Stimulated activated CD8-positive, alpha-beta memory T cell treated with anti-CD3 and anti-CD28 coated beads, Interleukin-12 subunit alpha, Interleukin-12 subunit beta, amount 100 ng/mL, for 24 hours (primary cell): ENCODE measurements at regions not wholly inside any gene's neighbourhood (a gene's known extent, or its start where the extent isn't known, plus 50 kb on each side); places are given as distances from the start of the nearest gene placed in this dataset.
"Not testable (repeated sequence)": the region's sequence is repeated elsewhere in the genome, so short reads cannot be mapped to it uniquely, and the experiment has no call there.

ENCODE experiments used
- DNase-seq: peaks from one replicate; pipeline ENCODE4 v3.0.0-alpha.2; 2020; ENCODE audit errors: extremely low read depth

DNA sequence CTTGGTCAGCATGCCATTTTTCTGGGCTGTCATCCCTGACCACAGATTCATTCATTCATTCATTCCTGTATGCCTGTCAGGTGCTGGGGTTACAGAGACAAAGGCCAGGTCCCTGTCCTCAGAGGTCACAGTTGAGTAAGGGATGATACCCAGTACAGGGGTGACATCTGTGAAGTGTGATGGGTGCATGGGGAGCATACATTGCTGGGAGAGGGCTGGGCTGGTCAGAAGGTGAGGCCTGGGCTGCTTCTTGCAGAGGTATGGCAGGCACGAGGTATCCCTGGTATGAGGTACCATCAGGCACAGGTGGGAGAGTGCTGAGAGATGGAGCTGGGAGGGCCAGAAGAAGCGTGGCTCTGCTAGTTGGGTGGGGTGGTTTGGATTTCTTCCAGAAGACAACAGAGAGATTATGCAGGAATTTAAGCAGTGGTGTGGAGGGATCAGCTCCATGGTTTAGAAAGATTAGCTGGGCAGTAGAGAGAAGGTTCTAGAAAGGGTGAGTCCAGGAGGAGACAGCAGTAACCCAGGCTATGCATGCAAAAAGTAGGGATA is 181.9 kb upstream of the HAAO start:
- no peak for DNase-seq

DNA sequence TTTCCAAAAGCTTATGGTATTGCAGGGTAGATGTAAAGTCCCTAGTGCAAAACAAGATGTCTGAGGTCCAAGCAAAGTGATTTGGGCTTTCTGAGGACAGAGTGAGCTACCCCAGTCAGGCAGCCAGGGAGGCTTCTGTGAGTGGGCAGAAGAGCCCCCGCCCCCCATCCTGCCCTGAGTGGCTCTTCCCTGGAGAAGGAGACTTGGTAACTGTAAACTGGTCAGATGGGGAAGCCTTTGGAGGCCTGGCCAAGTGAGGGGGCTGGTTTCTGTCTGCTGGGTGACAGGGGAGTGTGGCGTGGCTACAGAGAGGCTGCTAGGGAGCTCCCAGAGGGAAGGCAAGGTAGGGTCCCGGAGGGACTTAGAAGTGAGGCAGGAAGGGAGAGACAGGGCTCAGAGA is 181.3 kb upstream of the HAAO start:
- DNase-seq, result no peak

DNA sequence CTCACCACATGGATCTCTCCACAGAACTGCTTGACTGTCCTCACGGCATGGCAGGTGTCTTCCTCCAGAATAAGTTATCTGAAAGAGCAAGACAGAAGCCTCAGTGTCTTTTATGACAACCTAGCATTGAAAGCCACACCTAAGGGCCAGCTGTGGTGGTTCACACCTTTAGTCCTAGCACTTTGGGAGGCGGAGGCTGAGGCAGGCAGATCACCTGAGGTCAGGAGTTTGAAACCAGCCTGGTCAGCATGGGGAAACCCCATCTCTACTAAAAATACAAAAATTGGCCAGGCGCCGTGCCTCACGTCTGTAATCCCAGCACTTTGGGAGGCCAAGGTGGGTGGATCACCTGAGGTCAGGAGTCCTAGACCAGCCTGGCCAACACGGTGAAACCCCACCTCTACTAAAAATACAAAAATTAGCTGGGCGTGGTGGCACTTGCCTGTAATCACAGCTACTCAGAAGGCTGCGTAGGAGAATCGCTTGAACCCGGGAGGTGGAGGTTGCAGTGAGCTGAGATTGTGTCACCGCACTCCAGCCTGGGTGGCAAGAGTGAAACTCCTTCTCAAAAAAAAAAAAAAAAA is 180.6 kb upstream of the HAAO start:
- not testable (repeated sequence) for DNase-seq

DNA sequence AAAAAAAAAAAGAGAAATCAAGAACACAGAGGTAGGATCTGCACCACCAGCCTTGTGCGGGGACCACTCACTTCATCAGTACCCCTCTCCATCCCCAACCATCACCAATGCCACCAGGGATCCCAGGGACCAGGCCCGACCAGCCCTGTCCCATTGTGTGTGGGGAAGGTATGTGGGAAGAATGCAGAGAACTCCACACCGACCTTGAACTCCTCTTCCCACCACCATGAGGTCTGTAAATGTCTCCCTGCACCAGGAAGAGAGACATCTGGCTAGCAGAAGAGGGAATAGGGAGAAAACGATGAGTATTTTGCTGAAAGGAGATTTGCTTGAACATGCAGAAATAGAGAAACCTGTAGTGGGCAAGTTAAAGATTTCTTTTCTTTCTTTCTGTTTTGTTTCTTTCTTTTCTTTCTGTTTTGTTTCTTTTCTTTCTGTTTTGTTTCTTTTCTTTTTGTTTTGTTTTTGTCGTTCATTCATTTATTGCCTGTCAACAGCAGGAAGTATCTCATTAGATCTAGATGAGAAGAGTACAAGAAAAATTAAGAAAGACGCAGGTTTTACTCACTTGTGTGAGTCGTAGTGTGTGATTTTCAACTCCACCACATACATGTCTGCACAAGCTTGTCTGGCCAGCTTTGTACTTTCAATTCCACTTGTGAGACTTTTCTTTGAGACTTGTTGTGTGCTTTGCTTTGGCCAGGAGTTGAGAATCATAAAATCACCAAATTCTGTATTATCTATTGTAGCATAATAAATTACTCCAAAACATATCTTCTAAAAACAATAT is 179.8 kb upstream of the HAAO start:
- no peak for DNase-seq

DNA sequence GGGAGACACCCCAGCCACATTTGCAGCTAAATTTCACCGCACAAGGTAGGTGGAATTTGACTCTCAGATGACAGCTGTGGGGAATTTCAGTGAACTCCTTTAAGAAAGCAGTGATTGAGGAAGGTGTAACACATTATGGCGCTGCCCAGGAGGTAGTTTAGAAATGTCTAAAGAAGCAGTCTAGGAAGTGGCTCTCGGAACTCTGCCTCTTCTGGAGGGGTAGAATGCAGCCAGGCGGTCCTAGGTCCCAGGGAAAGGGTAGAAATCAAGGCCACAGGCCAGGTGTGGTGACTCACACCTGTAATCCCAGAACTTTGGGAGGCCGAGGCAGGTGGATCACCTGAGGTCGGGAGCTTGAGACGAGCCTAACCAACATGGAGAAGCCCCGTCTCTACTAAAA is 179.0 kb upstream of the HAAO start:
- DNase-seq, result no peak

DNA sequence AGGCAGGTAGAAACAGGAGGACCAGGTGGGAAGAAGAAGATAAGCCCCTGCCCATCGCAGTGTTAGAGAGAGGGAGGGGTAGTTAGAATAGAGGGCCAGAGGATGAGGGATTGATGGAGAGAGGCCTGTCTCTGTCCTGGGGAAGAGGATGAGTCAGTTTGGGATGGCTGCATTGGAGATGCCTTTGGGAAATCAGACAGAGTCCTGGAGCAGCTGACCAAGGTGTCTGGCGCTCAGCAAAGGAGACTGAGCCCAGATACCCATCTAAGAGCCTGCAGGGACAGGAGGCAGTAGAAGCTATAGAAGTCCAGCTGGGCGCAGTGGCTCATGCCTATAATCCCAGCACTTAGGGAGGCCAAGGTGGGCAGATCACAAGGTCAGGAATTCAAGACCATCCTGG is 177.8 kb upstream of the HAAO start:
- no peak for DNase-seq

DNA sequence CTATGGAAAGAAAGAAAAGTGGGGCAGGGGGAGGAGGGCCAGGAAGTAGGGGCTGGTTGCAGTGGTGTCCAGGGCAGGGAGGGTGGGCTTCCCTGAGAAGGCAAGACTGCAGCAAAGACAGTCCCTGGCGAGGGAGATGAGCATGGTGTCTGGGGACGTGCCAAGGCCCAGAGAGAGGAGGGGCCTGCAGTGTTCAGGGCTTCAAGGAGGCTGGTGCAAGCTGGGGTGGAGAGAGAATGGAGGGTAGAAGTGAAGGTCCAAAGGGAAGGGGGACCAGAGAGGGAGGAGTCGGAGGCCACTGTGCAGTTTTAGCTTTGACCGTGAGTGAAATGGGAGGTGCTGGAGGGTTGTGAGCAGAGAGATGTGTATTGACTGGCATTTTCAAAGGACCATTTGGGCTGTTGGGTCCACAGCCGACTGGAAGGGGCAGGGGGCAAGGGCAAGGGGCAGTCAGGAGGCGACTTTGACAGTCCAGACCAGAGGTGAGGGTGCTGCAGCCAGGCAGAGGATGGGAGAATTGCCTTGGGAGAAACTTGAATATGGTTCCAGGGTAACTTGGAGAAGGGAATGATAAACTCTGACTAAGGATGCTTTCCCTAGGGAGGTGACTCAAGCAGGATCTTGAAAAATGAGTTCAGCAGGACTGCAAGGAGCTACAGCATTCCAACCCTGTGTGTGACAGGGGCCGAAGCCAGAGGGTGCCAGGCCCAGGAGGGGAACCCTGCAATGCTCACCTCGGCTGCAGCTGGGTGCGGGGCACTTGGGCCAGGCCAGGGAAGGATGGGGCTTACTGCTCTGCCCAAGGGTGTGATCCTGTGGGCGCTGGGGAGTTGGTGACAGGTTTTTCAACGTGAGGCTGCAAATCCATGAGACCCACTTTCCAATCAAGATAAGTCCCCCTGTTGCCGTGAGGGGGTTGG is 177.1 kb upstream of the HAAO start:
- no peak for DNase-seq

DNA sequence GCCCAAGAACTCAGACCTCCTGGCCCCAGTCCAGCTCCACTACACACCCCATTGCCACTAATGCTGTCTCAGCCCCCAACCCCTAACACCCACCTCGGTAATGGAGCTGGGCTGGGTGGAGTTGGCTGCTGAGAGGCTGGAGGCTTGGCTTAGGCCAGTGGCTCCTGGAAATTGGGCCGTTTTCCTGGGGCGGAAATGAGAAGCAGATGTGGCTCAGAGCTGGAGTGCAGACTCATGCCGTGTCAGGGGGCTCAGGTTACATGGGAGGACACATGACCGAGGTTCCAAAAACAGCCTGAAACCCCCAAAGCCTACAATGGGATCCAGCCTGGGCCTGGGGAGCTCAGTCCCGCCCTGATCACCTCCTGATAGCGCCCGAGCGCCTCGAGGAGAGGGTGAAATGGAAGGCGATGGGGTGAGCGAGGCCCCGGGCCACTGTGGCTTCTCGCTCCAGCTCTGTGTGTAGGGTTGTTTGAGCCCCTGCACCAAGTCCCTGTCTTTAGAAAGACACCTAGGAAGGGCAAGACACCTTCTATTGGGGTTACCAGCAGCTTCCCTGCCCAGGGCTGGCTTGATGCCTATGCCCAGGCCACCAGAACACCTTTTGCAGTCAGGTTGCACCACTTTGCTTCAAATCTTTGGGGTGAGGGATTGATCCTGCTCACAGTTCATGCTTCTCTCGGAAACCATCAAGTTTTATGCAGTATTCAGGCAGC is 175.7 kb upstream of the HAAO start:
- DNase-seq, result no peak

DNA sequence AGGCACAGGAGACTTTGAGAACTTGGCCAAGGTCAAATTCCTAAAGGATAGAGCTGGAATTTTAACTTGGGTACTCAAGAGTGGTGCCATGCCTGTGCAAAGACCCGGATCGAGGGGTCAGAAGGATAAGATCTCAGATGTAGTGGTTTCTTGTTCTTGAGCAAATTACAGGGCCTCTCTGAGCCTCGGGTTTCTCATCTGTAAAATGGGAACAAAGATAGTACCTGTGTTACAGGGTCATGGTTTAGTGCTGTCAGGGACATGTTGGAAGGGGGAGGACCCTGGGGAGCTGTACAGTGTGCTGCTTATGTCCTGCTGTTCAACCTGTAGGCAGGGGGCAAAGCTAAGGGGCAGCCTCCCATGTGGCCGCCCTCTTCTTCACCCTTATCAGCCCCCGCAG is 173.5 kb upstream of the HAAO start:
- no peak for DNase-seq

DNA sequence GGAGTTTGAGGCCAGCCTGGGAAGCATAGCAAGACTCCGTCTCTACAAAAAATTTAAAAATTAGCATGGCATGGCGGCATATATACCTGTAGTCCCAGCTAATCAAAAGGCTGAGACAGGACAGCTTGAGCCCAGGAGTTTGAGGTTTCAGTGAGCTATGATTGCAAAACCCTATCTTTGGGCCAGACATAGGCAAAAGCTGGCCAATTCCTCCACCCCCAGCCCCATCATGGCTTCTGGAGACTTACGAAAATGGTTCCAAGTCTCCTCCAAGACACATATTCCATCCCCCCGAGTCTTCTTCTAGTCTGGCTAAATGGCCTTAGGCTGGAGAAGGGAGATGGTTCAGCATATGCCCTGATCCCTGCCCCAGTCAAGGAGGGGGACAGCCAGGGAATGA is 172.8 kb upstream of the HAAO start:
- no peak for DNase-seq

DNA sequence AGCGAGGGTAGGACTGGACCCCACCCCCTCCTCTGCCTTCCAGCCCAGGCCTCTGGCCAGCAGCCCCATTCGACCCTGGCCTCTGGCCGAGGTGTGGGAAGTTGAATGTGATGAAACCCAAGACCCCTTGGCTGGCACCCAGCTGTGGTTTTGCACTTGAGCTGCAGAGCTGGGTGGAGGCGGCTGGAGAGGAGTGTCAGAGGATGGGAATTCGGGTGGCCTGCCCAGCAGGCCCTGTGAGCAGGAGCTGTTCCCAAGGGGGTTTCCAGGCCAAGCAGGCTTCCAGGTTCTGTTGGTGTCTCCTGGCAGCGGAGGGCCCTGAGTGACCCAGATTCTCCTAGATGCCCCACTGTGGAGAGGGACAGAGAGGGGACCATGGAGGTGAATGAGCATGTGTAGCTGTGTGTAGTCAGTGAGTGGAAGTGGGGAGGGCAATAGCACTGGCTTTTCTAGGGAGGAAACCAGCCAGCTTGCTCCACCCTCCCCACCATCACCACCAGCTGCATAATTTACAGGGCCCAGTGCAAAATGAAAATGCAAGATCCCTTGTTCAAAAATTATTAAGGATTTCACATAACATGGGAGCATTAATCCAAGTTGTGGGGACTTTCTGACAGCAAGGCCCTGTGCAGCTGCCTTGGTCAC is 172.2 kb upstream of the HAAO start:
- no peak for DNase-seq

DNA sequence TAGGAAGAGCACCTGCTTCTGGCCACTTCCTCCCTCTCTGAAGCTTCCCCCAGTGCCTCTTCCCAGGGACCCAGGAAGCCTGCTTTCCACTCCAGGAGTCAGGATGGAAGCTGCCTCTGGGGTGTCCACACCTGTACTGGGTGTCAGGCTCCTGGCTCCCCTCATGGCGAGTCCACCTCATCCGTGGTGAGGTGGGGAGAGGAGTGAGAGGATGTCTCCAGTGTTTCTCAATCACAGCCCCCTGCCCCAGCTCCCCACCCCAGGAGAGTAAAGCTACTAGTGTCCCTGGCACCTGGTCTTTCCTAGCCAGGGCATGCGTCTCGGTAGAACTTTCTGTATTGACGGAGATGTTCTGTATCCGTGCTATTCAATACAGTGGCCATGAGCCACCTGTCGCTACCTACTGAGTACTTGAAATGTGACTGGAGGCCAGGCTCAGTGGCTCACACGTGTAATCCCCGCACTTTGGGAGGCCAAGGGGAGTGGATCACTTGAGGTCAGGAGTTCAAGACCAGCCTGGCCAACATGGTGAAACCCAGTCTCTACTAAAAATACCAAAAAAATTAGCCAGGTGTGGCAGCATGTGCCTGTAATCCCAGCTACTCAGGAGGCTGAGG is 171.2 kb upstream of the HAAO start:
- DNase-seq, result no peak

DNA sequence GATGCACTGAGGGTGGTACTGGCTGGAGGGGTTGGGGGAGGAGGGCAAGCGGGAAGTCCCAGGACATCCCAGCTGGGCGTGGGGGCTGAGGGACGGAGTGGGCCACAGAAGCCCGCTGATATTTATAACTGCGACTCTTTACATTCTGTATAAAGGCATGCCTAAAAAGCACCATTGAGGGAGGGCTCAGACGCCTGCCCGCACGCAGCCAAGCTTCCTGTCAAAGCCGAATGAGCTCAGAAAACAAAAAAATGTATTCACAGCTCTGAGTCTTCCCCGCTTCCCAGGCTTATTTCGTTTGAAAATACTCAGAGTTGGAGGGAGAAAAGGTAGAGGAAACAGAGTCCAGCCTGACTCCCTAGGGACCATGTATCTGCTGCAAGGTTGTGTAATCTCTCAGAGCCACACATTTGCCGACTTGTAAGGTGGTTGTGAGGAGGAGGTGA is 170.1 kb upstream of the HAAO start:
- DNase-seq, result no peak

DNA sequence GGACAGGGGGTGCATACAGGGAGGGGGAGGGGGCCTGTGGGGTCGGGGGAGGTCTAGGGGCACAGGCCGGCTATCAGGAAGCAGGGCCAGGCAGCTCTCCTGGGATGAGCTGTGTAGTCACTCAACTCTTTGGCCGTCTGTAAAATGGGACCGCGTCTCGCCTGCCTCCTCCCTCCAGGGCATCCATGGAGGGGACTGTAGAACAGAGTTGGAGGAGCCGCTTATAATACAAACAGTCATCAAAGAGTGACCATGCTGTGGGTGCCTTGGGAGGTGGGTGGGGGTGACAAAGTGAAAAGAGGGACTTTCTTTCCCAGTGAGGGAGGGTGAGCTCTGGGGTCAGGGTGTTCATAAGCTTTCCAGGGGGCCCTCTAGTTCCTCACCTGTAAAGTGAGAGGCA is 169.6 kb upstream of the HAAO start:
- DNase-seq, result no peak

DNA sequence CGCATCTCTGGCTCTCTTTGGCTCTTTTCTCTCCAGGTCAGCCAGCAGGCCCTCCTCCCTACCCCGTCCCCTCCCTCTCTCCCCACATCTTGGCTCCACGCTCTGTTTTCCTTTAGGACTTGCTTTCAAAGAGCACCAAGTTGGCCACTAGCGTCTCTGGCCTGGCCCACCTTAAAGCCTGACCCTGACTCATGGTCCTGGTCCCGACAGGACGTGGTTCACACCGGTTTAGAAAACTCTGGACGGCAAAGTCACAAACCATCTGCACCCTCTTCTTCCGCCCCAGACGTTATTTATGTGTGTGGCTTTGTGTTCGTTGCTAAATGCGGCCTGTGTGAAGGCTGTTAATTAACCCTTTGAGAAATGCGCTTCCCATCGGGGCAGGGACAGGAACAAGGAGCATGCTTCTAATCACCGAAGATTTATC is 169.0 kb upstream of the HAAO start:
- no peak for DNase-seq

DNA sequence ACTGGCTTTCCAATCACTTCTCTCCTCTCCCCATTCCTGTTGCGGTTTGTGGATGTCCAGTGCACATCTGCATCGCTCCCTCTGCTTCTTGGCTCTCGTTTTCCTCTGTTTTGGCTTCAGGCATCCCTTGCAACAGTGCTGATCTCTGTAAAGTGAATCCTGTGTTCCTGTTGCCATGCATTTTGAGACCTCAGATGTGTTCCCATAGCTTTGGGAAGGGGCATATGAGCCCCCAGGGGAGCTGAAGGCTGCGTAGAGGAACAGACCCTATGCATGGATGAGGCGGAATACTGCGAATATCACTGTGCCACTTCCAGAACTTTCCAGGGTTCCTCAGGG is 168.4 kb upstream of the HAAO start:
- no peak for DNase-seq

DNA sequence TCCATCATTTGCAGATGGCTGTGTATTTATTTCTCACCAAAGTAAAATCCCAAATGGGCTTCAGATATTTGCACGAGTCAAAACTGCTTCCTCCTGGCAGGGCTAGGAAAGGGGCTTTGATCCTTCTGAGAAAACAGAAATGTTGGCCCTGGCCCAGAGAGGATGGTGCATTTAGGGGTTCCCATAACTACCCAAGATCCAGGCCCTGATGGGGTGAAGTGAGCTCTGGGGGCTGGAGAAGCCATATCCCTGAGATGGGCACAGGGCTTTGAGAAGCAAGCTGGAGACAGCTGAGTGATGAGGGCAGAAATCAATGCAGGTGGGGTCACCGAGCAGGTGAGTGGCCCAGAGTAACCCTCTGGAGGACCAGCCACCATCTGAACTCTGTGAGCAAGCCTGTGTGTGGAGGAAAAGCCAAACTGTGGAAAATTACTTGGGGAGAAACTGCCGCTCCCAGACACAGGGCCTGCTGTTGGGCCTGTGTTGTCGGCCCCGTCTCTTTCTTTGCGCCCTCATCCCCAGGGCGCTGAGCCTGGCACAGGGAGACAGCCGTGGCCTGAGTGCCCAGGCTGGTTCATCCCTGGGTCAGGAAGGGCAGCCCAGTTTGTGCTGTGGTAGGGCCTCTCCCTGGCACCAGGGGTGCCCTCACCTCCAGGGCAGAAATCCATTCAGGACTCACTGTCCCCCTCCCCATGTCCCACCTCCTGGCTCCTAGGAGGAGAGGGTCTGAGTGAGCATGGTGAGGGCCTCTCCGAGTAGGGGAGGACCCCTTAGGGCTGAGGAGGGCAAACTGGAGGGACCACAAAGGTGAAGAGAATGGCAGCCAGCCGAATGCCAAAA is 167.8 kb upstream of the HAAO start:
- DNase-seq, result no peak

DNA sequence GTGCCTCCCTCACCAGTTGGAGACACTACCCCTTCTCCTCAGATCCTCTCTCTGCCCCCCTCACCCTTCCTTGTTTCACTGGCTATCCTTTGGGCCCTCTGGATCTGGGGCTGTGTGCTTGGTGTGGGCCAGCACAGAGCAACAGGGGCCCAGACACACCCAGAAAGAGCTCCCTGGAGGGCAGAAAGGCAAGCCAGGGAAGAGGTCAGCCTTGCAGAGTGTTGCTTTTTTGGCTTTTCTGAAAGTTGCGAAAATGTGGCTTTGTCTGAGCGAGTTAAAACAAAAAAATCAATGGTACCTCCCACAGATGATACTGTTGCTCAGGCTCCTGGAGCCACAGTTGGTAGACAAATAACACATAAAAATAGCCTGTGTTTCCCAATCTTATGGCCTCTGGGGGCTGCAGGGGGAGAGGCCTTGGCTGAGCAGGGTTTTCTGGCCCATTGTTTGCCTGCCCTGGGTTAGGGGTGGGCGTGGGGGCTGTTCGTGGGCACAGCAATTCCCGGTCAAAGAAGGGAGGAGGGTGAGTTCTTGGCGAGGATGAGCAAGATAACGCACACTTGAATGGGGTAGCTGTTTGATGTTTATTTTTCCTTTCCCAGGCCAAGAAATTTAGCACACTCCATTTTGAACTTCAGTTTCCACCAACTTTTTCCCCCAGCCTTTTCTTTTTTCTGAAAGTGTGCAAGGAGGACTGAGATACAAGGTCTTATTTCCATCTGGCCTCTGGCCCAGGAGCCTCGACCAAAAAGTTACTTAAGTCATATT is 167.0 kb upstream of the HAAO start:
- DNase-seq, result no peak

DNA sequence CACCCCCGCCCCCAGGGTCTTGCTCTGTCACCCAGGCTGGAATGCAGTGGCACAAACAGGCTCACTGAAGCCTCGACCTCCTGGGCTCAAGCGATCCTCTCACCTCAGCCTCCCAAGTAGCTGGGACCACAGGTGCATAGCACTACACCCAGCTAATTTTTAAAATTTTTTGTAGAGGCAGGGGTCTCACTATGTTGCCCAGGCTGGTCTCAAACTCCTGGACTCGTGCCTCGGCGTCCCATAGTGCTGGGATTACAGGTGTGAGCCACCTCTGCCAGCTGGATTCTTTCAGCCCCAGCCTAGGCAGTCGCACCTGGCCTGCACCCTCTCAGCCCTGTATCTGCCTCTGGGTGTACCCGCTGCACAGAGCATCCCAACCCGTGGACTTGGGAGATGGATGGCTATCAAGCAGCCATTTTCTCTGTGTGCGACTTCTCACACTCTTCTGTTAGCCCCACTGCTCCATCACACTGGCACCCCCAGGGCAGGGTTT is 166.4 kb upstream of the HAAO start:
- no peak for DNase-seq
